ENCODE measurements at regions not wholly inside any gene's neighbourhood (a gene's known extent, or its start where the extent isn't known, plus 50 kb on each side); places are given as distances from the start of the nearest gene placed in this dataset.
"Not testable (repeated sequence)": the region's sequence is repeated elsewhere in the genome, so short reads cannot be mapped to it uniquely, and the experiment has no call there.

GRCh38 chr3:22024638-22025037, 273.6 kb upstream of the ZNF385D start:
- not testable (repeated sequence) for H3K9me3 ChIP-seq, H3K27me3 ChIP-seq, H3K36me3 ChIP-seq, H3K4me3 ChIP-seq, DNase-seq

- no peaks in the 10 kb centered on the region for H3K9me3 ChIP-seq
- no peak for DNase-seq
- H3K27me3 ChIP-seq, result no peaks in the 10 kb centered on the region
These were observed 278.5 kb upstream of the ZNF385D start for GRCh38 chr3:22029480-22029879.

GRCh38 chr3:22039161-22039560, 288.2 kb upstream of the ZNF385D start:
- Histone ChIP-seq H3K9me3 (no peaks in the 10 kb centered on the region), H3K27me3 (no peaks in the 10 kb centered on the region), H3K36me3 (no peaks in the 10 kb centered on the region), H3K4me3 (no peak overlapping the region)
- DNase-seq, result no peak

More at GRCh38 chr3:22029480-22029879, 278.5 kb upstream of the ZNF385D start:
- Histone ChIP-seq H3K36me3 (no peaks in the 10 kb centered on the region), H3K4me3 (no peak overlapping the region)

GRCh38 chr3:22040150-22040549, 289.1 kb upstream of the ZNF385D start:
- no peak overlapping the region for H3K4me3 ChIP-seq
- H3K36me3 ChIP-seq, result no peaks in the 10 kb centered on the region
- H3K27me3 ChIP-seq, result no peaks in the 10 kb centered on the region
- no peak for DNase-seq
- H3K9me3 ChIP-seq, result no peaks in the 10 kb centered on the region

- no peak for DNase-seq
- H3K27me3 ChIP-seq, result no peaks in the 10 kb centered on the region
- no peaks in the 10 kb centered on the region for H3K36me3 ChIP-seq
- no peak overlapping the region for H3K4me3 ChIP-seq
- H3K9me3 ChIP-seq, result no peaks in the 10 kb centered on the region
These were observed 294.9 kb upstream of the ZNF385D start for GRCh38 chr3:22045882-22046281.

- no peaks in the 10 kb centered on the region for H3K36me3 ChIP-seq
- no peaks in the 10 kb centered on the region for H3K9me3 ChIP-seq
- no peaks in the 10 kb centered on the region for H3K27me3 ChIP-seq
- no peak overlapping the region for H3K4me3 ChIP-seq
- DNase-seq, result no peak
These were observed 312.5 kb upstream of the ZNF385D start for GRCh38 chr3:22063500-22063899.

- Histone ChIP-seq H3K4me3 (no peak overlapping the region), H3K27me3 (no peaks in the 10 kb centered on the region), H3K9me3 (no peaks in the 10 kb centered on the region), H3K36me3 (no peaks in the 10 kb centered on the region)
- DNase-seq, result no peak
These were observed 317.6 kb upstream of the ZNF385D start for GRCh38 chr3:22068619-22069018.

- DNase-seq, result no peak
- no peaks in the 10 kb centered on the region for H3K9me3 ChIP-seq
- H3K36me3 ChIP-seq, result no peaks in the 10 kb centered on the region
- no peak overlapping the region for H3K4me3 ChIP-seq
- H3K27me3 ChIP-seq, result no peaks in the 10 kb centered on the region
These were observed 337.2 kb upstream of the ZNF385D start for GRCh38 chr3:22088204-22088603.

GRCh38 chr3:22089284-22089683, 338.3 kb upstream of the ZNF385D start:
- no peak for DNase-seq
- no peak overlapping the region for H3K4me3 ChIP-seq
- H3K9me3 ChIP-seq, result no peaks in the 10 kb centered on the region
- no peaks in the 10 kb centered on the region for H3K36me3 ChIP-seq
- H3K27me3 ChIP-seq, result no peaks in the 10 kb centered on the region

GRCh38 chr3:22091329-22091728, 340.3 kb upstream of the ZNF385D start:
- H3K27me3 ChIP-seq, result no peaks in the 10 kb centered on the region
- H3K36me3 ChIP-seq, result no peaks in the 10 kb centered on the region
- no peaks in the 10 kb centered on the region for H3K9me3 ChIP-seq
- H3K4me3 ChIP-seq, result no peak overlapping the region
- no peak for DNase-seq

GRCh38 chr3:22098021-22098420, 347.0 kb upstream of the ZNF385D start:
- no peaks in the 10 kb centered on the region for H3K27me3 ChIP-seq
- H3K4me3 ChIP-seq, result no peak overlapping the region
- no peaks in the 10 kb centered on the region for H3K36me3 ChIP-seq
- H3K9me3 ChIP-seq, result no peaks in the 10 kb centered on the region
- DNase-seq, result no peak

GRCh38 chr3:22101351-22101750, 350.3 kb upstream of the ZNF385D start:
- no peak for DNase-seq

GRCh38 chr3:22101811-22102210, 350.8 kb upstream of the ZNF385D start:
- Histone ChIP-seq H3K9me3 (no peaks in the 10 kb centered on the region), H3K27me3 (no peaks in the 10 kb centered on the region), H3K36me3 (no peaks in the 10 kb centered on the region), H3K4me3 (no peak overlapping the region)
- DNase-seq, result no peak

More at GRCh38 chr3:22101351-22101750, 350.3 kb upstream of the ZNF385D start:
- no peaks in the 10 kb centered on the region for H3K36me3 ChIP-seq
- H3K4me3 ChIP-seq, result no peak overlapping the region
- no peaks in the 10 kb centered on the region for H3K27me3 ChIP-seq
- H3K9me3 ChIP-seq, result no peaks in the 10 kb centered on the region

- H3K4me3 ChIP-seq, result no peak overlapping the region
- no peaks in the 10 kb centered on the region for H3K36me3 ChIP-seq
- H3K27me3 ChIP-seq, result no peaks in the 10 kb centered on the region
- no peak for DNase-seq
- H3K9me3 ChIP-seq, result no peaks in the 10 kb centered on the region
These were observed 352.4 kb upstream of the ZNF385D start for GRCh38 chr3:22103423-22103822.

- Histone ChIP-seq H3K36me3 (no peaks in the 10 kb centered on the region), H3K4me3 (no peak overlapping the region), H3K9me3 (no peaks in the 10 kb centered on the region), H3K27me3 (no peaks in the 10 kb centered on the region)
- DNase-seq, result no peak
These were observed 355.3 kb upstream of the ZNF385D start for GRCh38 chr3:22106213-22106896.

- no peaks in the 10 kb centered on the region for H3K9me3 ChIP-seq
- H3K4me3 ChIP-seq, result no peak overlapping the region
- H3K27me3 ChIP-seq, result no peaks in the 10 kb centered on the region
- no peaks in the 10 kb centered on the region for H3K36me3 ChIP-seq
- no peak for DNase-seq
These were observed 360.2 kb upstream of the ZNF385D start for GRCh38 chr3:22111226-22111625.

- Histone ChIP-seq H3K4me3 (no peak overlapping the region), H3K36me3 (no peaks in the 10 kb centered on the region), H3K9me3 (no peaks in the 10 kb centered on the region), H3K27me3 (no peaks in the 10 kb centered on the region)
- no peak for DNase-seq
These were observed 362.4 kb upstream of the ZNF385D start for GRCh38 chr3:22113453-22113852.

- no peaks in the 10 kb centered on the region for H3K36me3 ChIP-seq
- no peaks in the 10 kb centered on the region for H3K27me3 ChIP-seq
- H3K9me3 ChIP-seq, result no peaks in the 10 kb centered on the region
- DNase-seq, result no peak
- no peak overlapping the region for H3K4me3 ChIP-seq
These were observed 364.6 kb upstream of the ZNF385D start for GRCh38 chr3:22115581-22115980.

GRCh38 chr3:22117091-22117490, 366.1 kb upstream of the ZNF385D start:
- no peaks in the 10 kb centered on the region for H3K36me3 ChIP-seq
- H3K9me3 ChIP-seq, result no peaks in the 10 kb centered on the region
- H3K4me3 ChIP-seq, result no peak overlapping the region
- no peak for DNase-seq
- no peaks in the 10 kb centered on the region for H3K27me3 ChIP-seq

Measured in MG63 (cell line).